Keratinocyte (primary cell): ENCODE measurements at regions not wholly inside any gene's neighbourhood (a gene's known extent, or its start where the extent isn't known, plus 50 kb on each side); places are given as distances from the start of the nearest gene placed in this dataset.

Experiments
- EZH2 ChIP-seq: IDR thresholded peaks from one replicate; pipeline ENCODE4 v1.6.1; 2012; ENCODE audit warnings: inconsistent platforms, mild to moderate bottlenecking, low read length, moderate library complexity
- TF ChIP-seq, protein P1 (sequence below), 3 experiments: IDR thresholded peaks in 1 of 3; conservative IDR thresholded peaks in 1 of 3; optimal IDR thresholded peaks in 1 of 3; 2 replicates in 2 of 3; 3 replicates in 1 of 3; pipeline versions ENCODE3 to v1.5.1; 2011; ENCODE audit warnings: low read length in 3 of 3, mild to moderate bottlenecking in 3 of 3, moderate library complexity in 2 of 3, control low read depth in 1 of 3, inconsistent platforms in 1 of 3; ENCODE audit not compliant: insufficient read depth in 2 of 3; ENCODE audit errors: extremely low read depth in 1 of 3

DNA sequence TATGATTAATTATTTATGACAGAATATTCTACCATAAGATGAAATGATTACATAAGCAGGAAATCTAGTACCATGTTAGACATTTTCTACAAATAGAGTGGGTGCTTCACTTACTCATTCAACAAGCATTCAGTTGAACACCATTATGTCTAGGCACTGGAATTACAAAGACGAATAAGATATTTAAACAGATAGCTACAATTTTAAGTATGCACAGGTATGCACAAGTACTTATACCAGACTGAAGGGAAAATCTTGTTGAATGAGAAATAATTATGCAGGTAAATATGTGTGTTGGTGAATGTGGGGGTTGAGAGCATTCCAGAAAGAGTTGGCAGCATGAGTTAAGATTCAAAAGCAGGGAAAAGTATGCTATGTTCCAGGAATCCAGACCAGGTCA is 107.3 kb upstream of the CNKSR2 start:
- TF ChIP-seq, protein P1, sequence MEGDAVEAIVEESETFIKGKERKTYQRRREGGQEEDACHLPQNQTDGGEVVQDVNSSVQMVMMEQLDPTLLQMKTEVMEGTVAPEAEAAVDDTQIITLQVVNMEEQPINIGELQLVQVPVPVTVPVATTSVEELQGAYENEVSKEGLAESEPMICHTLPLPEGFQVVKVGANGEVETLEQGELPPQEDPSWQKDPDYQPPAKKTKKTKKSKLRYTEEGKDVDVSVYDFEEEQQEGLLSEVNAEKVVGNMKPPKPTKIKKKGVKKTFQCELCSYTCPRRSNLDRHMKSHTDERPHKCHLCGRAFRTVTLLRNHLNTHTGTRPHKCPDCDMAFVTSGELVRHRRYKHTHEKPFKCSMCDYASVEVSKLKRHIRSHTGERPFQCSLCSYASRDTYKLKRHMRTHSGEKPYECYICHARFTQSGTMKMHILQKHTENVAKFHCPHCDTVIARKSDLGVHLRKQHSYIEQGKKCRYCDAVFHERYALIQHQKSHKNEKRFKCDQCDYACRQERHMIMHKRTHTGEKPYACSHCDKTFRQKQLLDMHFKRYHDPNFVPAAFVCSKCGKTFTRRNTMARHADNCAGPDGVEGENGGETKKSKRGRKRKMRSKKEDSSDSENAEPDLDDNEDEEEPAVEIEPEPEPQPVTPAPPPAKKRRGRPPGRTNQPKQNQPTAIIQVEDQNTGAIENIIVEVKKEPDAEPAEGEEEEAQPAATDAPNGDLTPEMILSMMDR (optimal IDR thresholded peaks at IDR 0.05 in 1 of 3, IDR thresholded peaks at IDR 0.05 in 1 of 3, conservative IDR thresholded peaks at IDR 0.05 in 1 of 3; ENCODE audit: extremely low read depth in 1 of 3, insufficient read depth in 2 of 3, low read length in 3 of 3), result no peak
- TF ChIP-seq EZH2, result no peak
